Hypothalamus (tissue), 51 donors: ENCODE measurements at regions not wholly inside any gene's neighbourhood (a gene's known extent, or its start where the extent isn't known, plus 50 kb on each side); places are given as distances from the start of the nearest gene placed in this dataset.

Experiments used
- DNase-seq, 51 donors: peaks; one replicate each; lab custom pipeline; 2025; lab: John Stamatoyannopoulos, UW

DNA sequence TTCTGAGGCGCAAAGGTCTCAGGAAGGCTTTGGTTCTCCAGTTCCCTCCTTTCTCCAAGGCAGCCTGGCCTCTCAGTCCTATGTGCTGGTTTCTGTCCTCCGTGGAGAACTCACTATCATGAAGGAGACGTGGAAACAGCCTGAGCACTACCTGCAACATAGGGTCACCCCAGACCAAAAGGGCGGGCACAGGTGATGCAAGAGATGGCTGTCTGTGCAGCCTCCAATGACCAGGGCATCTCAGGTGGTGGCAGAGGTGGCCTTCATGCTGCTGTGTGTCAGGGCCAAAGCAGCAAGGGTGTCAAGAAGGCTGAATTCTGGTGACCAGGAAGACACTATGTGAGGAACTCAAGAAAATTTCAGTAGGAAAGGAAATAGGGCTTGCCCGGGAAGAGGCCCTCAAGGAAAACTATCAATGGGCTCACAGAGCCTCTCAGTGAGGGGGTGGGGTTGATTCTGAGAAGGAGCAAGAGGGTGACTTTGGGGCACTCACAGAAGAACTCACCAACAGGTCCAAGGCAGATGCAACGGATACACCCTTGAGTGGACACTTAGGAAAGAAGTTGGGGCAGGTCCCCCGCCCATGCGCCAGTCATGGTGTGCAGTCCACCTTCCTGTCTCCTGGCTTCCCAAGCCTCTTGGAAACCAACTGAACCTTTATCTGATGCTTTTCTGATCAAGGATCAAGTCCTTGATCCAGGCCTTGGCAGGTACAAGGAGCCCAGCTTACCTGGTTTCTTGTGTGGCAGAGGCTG is 212.3 kb upstream of the B3GAT1 start:
- DNase-seq, result no peak

DNA sequence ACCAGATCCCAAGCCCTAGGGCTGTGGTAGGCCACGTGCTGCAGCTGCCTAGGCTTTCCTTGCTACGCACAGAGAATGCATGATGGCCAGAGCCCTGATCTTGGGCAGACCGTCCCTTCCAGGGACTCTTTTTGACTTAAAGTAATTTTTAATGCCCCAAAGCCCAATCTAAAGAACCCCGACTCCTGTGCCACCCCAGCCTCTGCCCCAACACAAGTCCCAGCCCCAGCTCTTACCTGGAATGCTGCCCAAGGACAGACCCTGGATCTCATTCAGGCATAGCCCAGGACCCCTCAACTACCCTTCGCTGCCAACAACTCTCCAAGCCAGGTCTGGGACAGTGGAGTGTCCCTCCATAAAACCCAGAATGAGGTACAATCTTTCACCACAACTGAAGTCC is 211.7 kb upstream of the B3GAT1 start:
- no peak for DNase-seq

DNA sequence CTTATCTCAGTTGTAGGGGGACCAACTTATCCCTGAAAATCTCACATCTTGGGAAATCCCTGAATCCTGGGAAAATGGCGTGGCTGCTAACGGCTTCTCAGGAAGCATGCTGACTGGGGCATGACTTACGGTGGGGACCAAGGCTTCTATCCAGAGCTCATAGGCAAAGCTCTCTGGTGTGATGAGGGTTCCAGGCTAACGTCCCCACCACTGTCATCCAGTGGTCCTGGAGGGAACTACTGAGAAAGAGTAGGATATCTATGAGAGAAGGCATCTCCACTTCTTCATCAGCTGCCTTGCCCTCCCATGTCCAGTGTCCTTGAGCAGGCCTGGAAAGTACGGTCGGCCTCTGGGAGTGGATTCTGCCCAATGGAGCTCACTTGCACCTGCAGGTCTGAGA is 210.4 kb upstream of the B3GAT1 start:
- no peak for DNase-seq

DNA sequence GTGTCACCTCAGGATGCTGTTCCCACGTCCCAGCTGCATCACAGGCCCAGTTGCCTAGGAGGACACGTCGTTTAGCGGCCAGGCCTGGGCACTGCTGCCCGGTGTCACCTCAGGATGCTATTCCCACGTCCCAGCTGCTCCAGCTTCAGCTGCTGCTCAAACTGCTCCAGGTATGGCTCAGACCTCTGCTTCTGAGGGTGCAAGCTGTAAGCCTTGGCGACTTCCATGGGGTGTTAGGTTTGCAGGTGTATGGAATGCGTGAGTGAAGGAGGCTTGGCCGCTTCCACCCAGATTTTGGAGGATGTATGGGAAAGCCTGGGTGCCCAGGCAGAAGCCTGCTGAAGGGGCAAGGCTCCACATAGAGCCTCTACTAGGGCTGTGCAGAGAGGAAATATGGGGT is 205.3 kb upstream of the B3GAT1 start:
- no peak for DNase-seq

DNA sequence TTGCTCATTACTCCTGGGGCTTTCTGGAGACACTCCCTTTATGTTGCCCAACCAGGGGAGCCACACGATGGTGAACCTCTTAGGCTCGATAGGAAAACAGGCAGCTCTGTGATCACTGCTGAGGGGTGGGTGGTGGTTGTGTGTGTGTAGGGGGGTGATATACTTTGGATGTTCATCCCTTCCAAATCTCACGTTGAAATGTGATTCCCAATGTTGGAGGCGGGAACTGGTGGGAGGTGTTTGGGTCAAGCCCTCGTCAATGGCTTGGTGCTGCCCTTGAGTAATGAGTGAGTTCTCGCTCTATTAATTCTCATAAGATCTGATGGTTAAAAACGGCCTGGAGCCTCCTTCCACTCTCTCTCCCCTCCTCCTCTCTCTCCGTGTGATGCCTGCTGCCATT is 204.0 kb upstream of the B3GAT1 start:
- no peak for DNase-seq

DNA sequence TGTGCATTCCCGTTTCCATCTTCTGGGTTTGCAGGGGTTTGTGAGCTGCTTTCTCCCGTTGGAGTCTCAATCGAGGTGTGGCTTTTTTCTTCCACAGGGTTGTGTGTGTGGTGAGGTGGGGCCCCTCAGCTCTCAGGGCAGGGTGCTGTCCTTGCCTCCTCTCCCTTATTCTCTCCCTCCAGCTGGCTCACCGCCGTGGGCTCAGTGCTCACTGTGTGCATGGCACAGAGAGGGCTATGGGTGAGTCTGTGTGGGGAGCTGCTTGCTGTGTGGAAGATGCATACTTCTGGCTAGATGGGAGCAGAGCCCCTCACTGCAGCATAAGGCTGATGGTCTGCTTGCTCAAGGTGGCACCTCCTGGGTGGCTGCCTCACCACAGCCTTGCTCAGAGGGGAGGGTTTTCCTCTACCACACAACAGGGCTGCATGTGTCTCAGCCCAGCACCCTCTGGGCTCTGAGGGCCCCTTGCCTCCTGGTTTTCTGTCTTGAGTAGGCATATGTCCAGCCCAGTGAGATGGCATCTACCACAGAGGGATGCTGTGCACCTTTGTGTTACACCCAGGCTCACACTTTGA is 203.1 kb upstream of the B3GAT1 start:
- no peak for DNase-seq

DNA sequence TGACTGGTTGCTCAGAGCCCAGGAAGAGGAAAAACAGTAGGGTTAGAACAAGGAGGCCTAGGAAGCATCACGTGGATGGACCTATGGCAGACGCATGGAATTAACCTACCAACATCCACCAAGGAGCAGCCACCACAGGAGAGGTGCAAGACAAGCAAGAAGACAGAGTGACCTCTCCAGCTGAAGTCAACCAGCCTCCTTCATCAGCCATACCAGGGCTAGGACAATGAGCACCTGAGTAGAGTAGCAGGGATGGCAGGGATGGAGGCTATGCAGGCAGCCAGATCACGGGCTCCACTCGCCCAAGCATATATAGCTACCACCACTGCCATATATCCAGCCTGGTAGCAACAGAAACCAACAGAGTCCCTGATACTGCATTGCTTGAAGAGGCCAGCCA is 202.1 kb upstream of the B3GAT1 start:
- DNase-seq, result no peak

DNA sequence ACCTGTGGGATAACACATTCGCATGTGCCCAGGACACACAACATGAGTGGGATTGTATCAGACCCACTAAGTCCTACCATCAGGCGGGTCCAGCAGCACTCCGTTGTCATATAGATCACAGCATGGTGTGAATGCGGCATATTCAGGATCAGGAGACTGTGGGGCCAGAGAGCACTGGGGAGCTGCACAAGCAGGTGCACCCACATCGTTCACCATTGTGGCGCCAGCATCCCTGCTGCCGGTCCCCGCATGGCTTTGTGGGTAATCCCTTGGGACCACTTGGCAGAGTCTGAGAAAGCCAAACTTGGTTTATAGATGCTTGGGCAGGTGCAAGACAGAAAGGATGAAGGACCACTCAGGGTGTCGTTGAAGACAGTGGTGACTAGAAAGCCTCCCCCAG is 201.6 kb upstream of the B3GAT1 start:
- no peak for DNase-seq

DNA sequence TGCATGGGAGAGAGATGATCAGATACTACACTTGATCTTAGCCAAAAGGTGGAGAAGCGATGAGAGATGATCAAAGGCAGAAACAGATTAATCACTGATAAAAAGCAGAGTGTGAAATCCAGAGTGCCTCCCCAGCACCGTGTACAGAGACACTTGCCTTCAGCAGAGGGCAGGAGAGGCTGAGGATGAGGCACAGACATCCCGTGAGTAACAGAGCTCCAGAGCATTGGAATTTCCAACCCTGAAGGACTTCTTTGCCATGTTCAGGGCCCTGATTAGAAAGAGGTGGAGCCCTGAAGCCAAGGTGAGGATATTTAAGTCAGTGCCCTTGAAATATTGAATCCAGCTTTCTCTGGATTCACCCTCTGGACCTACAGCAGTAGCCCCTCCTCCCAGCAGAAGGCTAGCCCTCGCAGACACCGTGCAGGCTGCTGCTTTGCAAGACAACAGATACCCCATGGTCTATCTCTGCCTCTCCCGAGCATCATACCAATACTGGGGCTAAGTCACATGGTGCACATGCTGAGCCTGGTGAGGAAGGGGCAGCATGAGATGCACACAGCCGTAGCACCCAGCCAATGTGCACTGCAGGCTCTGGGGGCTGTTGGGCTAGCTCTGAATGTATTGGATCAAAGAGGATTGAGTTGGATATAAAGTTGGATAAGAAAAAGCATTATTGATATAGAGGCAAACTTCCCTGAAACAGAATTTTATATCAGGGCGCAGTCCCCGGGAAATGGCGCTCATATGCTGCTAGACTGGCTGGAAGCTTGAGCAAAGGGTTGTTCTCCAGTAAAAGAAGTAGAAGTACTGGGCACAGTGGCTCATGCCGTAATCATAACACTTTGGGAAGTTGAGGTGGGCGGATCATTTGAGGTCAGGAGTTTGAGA is 200.3 kb upstream of the B3GAT1 start:
- DNase-seq, result no peak

DNA sequence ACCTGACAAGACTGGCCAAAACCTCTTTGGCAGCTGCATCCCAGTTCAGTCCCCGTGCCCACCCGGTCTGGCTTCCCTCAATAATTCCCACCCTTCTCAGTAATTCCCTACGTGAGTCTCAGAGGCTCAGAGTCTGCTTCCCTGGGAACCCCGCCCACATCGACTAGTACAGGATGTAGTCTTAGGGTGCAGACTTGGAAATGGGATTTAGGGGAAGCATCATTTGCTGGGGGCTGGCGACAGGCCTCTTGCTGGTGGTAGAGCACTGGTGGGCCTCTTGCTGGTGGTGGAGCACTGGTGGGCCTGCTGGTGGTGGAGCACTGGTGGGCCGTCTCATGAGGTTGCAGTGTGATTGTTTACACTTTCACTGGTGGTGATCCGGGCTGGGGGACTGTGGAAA is 199.5 kb upstream of the B3GAT1 start:
- DNase-seq, result no peak

DNA sequence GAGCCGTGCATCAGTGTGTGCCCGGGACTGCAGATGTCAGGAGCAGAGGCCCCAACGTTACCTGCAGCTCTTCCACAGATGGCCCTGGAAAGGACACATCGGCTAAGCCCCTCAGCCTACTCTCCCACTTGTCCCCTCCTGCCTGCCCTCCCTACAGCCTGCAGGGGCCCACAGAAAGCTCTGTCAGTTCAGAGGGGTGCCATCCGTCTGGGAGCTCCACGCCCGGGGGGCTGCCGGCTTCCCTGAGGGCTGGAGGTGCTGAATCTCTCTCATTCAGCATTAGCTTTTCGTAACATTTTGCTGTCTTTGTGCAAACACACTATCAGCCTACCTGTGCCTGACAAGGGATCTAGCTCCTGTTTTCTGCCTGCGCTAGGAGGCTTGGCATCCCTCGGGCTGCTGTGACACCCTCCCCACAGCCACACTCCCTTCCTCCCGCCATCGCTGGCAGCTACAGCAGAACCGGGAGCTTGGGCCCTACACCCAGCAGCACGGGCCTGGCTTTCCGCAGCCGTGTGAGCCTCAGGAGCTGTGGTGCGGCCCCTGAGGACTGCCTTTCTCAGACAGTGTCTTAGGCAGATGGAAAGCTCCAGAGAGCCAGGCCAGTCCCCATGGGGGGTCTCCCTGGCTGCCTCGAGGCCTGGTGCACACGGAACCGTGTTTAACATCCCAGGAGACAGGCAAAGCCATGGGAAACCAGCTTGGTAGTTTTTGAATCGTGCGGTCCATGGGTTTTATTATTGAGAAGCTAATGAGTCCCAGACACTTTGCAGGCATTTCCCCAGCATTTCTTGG is 198.3 kb upstream of the B3GAT1 start:
- DNase-seq, result no peak

DNA sequence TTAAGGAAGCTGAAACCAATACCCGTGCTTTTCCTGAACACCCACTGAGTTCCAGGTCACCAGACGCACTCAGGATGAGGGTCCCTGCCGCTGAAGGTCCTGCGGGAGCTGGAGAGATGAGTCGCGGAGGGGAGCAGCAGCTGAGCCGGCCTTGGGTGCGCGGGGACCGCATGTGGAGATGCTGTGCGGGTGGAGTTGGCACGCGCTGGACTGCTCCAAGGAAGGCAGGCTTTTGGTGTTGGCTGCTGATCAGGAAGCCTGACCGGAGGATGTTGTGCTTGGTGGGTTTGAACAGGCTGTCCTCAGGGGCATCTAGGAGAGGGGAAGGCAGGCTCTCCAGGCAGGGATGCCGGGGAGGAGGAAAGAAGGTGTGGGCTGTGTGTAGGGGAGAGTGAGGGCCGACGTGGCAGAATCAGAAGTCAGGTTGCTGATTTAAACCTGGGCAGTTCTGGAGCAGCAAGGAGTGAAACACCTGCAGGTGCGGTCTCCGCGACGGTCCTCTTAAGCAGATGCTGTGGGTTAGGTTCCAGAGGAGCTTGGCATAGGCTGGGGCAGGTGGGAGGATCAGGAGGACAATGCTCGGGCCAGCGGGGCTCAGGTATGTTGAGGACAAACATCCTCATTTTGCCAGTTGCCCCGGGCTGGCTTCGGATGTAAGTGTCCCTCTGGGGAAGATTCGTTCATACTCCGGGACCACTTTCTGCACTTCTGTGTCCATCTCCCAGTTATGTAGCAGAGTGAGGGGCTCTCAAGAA is 197.5 kb upstream of the B3GAT1 start:
- no peak for DNase-seq

DNA sequence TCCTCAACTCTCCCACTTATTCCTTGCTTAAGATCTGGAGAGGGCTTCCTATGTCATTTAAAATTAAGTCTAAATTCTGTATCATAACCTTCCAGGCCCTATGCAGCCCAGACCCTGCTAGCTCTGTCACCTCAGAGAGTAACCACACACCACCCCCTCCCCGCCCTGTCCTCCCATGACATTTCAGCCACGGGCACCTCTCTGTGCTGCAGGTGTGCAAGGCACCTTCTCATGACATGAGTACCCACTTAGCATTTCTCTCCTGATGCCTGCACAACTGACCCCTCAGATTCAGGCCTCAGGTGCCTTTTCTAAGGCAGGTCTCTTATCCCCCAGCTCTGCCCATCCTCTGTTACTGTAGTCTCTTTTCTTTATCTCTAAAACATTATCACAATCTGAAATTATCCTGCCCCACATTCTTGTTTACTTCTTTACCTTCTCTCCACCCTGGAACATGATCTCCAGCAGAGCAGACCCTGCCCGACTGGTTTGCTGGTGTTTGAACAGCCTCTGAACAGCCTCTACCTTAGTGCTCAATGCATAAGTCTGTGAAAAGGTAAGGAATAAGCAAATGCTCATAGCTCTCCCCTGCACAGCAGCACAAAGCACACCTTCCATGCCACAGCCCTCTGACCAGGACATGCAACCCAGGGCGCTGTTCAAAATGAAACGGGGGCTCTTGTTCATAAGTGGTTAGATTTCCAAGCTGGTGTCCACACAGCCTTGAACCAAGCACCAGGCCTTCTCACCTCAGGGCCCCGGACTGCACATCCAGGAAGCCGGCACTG is 196.1 kb upstream of the B3GAT1 start:
- no peak for DNase-seq

DNA sequence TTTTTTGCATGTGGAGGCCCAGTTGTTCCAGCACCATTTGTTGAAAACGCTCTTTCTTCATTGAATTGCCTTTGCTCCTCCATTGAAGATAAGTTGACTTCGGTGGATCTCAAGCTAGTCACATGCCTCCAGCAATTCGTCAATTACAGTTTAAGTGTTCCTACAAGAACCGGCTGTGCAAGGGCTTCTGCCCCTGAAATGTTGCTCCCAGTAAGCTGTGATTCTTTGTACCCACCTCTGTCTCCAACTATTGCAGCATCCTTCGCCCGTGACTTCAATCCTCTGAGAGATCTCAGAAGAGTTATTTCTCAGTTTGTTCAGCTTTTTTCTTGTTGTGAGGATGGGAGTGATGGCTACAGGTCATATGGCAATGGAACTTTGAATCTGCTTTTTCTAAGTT is 194.2 kb upstream of the B3GAT1 start:
- no peak for DNase-seq

DNA sequence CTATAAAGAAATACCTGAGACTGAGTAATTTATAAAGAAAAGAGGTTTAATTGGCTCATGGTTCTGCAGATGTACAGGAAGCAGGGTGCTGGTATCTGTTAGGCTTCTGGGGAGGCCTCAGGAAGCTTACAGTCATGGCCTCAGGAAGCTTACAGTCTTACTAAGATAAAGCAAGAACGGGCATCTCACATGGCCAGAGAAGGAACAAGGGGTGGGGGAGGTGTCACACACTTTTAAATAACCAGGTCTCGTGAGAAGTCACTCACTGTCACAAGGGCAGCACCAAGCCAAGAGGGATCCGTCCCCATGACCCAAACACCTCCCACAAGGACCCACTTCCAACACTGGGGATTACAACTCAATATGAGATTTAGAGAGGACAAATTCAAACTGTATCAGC is 192.8 kb upstream of the B3GAT1 start:
- no peak for DNase-seq

DNA sequence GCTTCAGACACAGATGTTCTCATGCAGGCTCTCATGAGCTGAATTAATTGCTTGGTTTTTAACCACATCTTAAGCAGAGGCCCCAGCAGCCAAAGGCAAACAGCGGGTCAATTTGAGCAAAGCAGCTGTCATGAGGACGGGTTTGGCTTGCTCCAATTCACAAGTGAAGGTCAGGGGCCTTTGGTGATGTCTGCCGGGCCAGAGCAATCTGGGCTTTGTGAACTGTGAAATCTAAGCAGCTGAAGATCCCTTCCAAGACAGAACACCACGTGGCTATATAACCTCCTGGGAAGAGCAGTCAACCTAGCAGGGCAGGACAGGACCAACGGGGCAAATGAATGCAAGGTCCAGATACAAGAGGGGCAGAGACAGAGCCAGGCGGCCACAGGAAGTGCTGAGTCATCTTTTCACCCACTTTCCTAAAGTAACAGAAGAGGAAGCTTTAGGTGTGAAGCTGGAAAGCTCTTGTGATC is 187.3 kb upstream of the B3GAT1 start:
- no peak for DNase-seq

DNA sequence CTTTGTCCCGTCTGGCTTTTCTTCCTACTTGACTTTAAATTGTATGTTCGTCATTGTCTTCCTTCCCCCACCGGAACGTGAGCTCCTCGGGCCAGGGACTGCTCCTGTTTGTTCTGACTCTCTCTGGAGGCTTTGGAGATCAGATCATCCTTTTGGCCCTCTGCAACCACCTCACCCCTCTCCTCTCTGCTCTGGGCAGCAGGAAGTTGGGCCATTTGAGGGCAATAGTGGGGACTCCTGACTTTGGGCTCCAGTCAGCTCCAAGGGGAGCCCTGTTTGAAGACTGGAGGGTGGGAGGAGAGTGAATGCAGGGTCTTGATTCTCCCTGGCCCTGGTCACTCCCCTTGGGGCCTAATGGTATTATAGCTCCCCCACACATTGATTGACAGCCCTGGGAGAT is 186.3 kb upstream of the B3GAT1 start:
- DNase-seq, result no peak

DNA sequence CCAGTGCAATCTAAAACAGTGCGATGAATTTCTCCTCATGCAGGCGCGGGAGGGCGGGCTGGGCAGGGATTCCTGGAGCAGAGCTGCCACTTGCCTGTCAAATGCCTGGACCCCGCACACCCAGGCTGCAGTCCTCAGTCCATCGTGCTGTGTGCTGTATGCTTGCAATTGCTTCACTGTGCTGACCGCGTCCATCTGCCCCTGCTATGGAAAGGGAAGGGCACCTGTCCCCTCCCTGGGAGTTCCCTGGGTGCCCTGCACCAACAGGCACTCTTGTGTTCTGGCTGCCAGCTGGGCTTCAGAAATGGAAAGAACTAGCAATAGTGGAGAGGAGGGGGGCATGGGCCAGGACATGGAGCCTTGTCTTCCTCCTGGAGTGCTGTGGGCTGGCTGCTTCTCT is 185.4 kb upstream of the B3GAT1 start:
- DNase-seq, result no peak

DNA sequence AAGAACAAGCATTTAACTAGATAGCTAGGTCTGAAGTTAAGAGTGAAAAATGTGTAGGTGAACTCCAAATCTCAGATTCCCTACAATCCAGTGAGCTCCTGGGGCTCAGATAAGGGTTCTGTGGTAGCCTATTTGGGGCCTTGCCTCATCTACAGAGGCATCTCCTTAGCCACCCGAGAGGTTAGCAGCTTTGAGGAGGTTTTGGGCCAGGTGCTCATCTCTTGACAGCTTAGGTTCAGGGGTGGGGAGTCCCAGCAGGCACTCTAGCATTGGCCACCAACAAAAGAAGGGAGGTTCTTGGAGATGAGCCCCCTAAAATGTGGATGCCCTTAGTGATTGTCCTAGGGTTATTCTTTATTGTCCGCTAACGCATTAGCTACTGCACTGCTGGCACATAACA is 184.4 kb upstream of the B3GAT1 start:
- no peak for DNase-seq
